Spleen (tissue), 11 donors: ENCODE measurements at regions not wholly inside any gene's neighbourhood (a gene's known extent, or its start where the extent isn't known, plus 50 kb on each side); places are given as distances from the start of the nearest gene placed in this dataset.

Source experiments
- DNase-seq: peaks from one replicate; pipeline ENCODE4 v3.0.0-alpha.2; 2020
- H3K27ac ChIP-seq, 8 donors: fragments of 200-600 bp; sonication (generic) in 7 of 8; 1 replicate in 4 of 8; 2 replicates in 4 of 8; pipeline versions ENCODE4 v1.5.0 to v1.8.0; 2016 to 2021; ENCODE audit warnings: inconsistent platforms in 4 of 8, mild to moderate bottlenecking in 4 of 8, moderate library complexity in 1 of 8
- H3K27me3 ChIP-seq, 7 donors: fragments of 200-600 bp; sonication (generic) in 6 of 7; replicated peaks in 1 of 7; 1 replicate in 4 of 7; 2 replicates in 3 of 7; pipeline versions ENCODE4 v1.5.0 to v1.8.0; 2016 to 2021; ENCODE audit warnings: inconsistent platforms in 3 of 7, mild to moderate bottlenecking in 1 of 7
- H3K36me3 ChIP-seq, 6 donors: fragments of 200-600 bp; sonication (generic) in 5 of 6; 1 replicate in 4 of 6; 2 replicates in 2 of 6; pipeline versions ENCODE4 v1.5.0 to v1.8.0; 2016 to 2021; ENCODE audit warnings: inconsistent platforms in 2 of 6
- H3K4me1 ChIP-seq, 6 donors: fragments of 200-600 bp; sonication (generic) in 5 of 6; 1 replicate in 3 of 6; 2 replicates in 3 of 6; pipeline versions ENCODE4 v1.5.0 to v1.8.0; 2016 to 2021; ENCODE audit warnings: inconsistent platforms in 3 of 6
- H3K4me3 ChIP-seq, 8 donors: fragments of 200-600 bp; sonication (generic) in 7 of 8; 1 replicate in 4 of 8; 2 replicates in 4 of 8; pipeline versions ENCODE4 v1.5.0 to v1.8.0; 2016 to 2021; ENCODE audit warnings: inconsistent platforms in 4 of 8, mild to moderate bottlenecking in 4 of 8, moderate library complexity in 2 of 8
- H3K9me3 ChIP-seq, 8 donors: fragments of 200-600 bp; sonication (generic) in 7 of 8; 1 replicate in 4 of 8; 2 replicates in 4 of 8; pipeline versions ENCODE4 v1.5.0 to v1.8.0; 2016 to 2021; ENCODE audit warnings: inconsistent platforms in 4 of 8
- POLR2A ChIP-seq, 3 donors: fragments of 450-650 bp; IDR thresholded peaks; one replicate each; pipeline ENCODE4 v1.5.1; 2017; ENCODE audit warnings: antibody characterized with exemption in 3 of 3, mild to moderate bottlenecking in 1 of 3
- POLR2AphosphoS5 ChIP-seq, 3 donors: sonication (generic); formaldehyde crosslinking; IDR thresholded peaks; one replicate each; pipeline ENCODE4 v1.5.1; 2017; ENCODE audit warnings: antibody characterized with exemption in 3 of 3
- WGBS, 5 donors: extraction: QIAGEN DNeasy Blood & Tissue Kit in 3 of 5; methylation state at CpG; one replicate each; pipeline versions ENCODE4 v1.1.5 to v1.1.7; 2013 to 2018; 5-methylcytosine and 5-hydroxymethylcytosine counted together
- intact Hi-C: fragments of 100-400 bp; cut with DNase I; formaldehyde crosslinking; loops from one replicate; pipeline ENCODE4 v1.15.0; 2023; ENCODE audit warnings: low total_unique reads
- TF ChIP-seq, protein P1 (sequence below), 11 experiments: fragments of 200-600 bp in 7 of 11; fragments of 450-650 bp in 4 of 11; sonication (generic) in 4 of 11; IDR thresholded peaks in 8 of 11; conservative IDR thresholded peaks in 3 of 11; 1 replicate in 7 of 11; 2 replicates in 4 of 11; pipeline versions ENCODE4 v1.4.0 to v1.8.0; 2016 to 2021; ENCODE audit warnings: antibody characterized with exemption in 11 of 11, inconsistent platforms in 4 of 11, mild to moderate bottlenecking in 1 of 11
- donor health status: healthy with polysubstance abuse.
- donor health status: DM: no; HTN: no; CAD: no; lungs with moderate emphysema.
- donor health status: DM: no; HTN: no; CAD: no.
- donor health status: Bipolar disorder and iron deficiency.
- donor health status: healthy.
- donor health status: DM: no; HTN: no; CAD: no.
- donor health status: DM: yes; HTN: yes; CAD: no.

DNA sequence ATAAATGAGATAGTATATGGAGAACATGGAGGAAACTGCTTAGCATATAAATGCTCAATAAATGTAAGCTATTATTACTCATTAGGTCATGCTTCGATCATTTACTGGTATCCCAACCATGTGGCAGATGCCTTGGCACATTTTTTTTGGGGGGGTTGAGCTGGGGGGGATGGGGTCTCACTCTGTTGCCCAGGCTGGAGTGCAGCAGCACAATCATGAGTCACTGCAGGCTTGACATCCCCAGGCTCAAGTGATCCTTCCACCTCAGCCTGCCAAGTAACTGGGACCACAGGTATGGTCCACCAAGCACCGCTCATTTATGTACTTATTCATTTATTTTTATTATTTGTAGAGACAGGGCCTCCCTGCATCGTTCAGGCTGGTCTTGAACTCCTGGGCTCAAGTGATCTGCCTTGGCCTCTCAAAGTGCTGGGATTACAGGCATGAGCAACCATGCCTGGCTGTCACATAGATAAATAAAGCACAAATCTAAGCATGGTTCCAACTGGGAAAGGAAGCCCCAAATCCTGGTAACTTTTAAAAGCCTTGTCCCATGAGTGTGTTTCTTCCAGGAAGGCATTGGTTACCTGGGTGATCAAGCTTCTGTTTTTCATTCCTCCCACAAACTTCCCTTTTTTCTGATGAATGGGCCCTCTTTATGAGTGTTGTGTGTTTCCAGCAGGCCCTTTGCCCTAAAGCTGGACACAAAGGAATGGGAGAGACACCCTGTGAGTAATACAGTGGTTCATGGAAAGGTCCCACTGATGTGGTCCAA is 147.4 kb upstream of the UMPS start:
- intact Hi-C loops, result no loop called here

DNA sequence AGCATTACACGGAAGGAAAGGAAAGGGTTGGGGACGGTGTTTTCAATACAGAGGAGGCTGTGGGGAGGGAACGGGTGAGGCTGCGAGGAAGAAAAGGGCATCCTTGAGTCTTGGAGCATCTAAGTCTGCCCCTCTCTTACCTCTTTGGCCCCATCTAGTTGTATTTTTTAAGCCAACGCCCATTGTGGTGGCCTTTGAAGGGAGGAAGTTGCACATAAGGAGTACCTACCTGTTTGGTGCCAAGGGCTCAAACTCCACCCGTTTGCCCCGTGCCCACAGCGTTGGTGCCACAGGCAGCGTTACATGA is 146.1 kb upstream of the UMPS start:
- TF ChIP-seq POLR2AphosphoS5 (IDR thresholded peaks at IDR 0.05) (no peak), POLR2A (IDR thresholded peaks at IDR 0.05) (no peak)
- TF ChIP-seq, protein P1, sequence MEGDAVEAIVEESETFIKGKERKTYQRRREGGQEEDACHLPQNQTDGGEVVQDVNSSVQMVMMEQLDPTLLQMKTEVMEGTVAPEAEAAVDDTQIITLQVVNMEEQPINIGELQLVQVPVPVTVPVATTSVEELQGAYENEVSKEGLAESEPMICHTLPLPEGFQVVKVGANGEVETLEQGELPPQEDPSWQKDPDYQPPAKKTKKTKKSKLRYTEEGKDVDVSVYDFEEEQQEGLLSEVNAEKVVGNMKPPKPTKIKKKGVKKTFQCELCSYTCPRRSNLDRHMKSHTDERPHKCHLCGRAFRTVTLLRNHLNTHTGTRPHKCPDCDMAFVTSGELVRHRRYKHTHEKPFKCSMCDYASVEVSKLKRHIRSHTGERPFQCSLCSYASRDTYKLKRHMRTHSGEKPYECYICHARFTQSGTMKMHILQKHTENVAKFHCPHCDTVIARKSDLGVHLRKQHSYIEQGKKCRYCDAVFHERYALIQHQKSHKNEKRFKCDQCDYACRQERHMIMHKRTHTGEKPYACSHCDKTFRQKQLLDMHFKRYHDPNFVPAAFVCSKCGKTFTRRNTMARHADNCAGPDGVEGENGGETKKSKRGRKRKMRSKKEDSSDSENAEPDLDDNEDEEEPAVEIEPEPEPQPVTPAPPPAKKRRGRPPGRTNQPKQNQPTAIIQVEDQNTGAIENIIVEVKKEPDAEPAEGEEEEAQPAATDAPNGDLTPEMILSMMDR (IDR thresholded peaks at IDR 0.05 in 8 of 11, conservative IDR thresholded peaks at IDR 0.05 in 3 of 11), result no peak
- peak overlapping the region; percentile 34 to 72 (median 44) for H3K4me3 ChIP-seq
- H3K4me1 ChIP-seq, result peaks cover 8 to 36% (median 22%) of the 10 kb centered on the region in 6 donors
- intact Hi-C loops, result no loop called here
- peak overlapping the region in 7 of 8 donors; percentile 41 to 79 (median 69) for H3K27ac ChIP-seq
- peaks cover 0 to 47% (median 20%) of the 10 kb centered on the region in 7 donors for H3K27me3 ChIP-seq
- H3K9me3 ChIP-seq, result no peaks in the 10 kb centered on the region
- H3K36me3 ChIP-seq, result no peaks in the 10 kb centered on the region
- no peak for DNase-seq
- 19 to 49% (median 30%) methylated on average over 6 to 9 of the region's 9 CpGs for WGBS, 5 donors

More for the DNA sequence above, 147.4 kb upstream of the UMPS start:
- no peak overlapping the region for H3K4me3 ChIP-seq
- H3K4me1 ChIP-seq, result peaks cover 8 to 40% (median 23%) of the 10 kb centered on the region in 6 donors
- no peaks in the 10 kb centered on the region for H3K9me3 ChIP-seq
- no peak overlapping the region for H3K27ac ChIP-seq
- TF ChIP-seq POLR2A (IDR thresholded peaks at IDR 0.05), result no peak
- no peak for TF ChIP-seq POLR2AphosphoS5 (IDR thresholded peaks at IDR 0.05)
- TF ChIP-seq, protein P1 (IDR thresholded peaks at IDR 0.05 in 8 of 11, conservative IDR thresholded peaks at IDR 0.05 in 3 of 11), result no peak
- H3K27me3 ChIP-seq, result peaks cover 0 to 47% (median 20%) of the 10 kb centered on the region in 7 donors
- WGBS, 5 donors, result 66 to 95% (median 87%) methylated on average over 3 of the region's 3 CpGs
- DNase-seq, result no peak
- no peaks in the 10 kb centered on the region for H3K36me3 ChIP-seq

DNA sequence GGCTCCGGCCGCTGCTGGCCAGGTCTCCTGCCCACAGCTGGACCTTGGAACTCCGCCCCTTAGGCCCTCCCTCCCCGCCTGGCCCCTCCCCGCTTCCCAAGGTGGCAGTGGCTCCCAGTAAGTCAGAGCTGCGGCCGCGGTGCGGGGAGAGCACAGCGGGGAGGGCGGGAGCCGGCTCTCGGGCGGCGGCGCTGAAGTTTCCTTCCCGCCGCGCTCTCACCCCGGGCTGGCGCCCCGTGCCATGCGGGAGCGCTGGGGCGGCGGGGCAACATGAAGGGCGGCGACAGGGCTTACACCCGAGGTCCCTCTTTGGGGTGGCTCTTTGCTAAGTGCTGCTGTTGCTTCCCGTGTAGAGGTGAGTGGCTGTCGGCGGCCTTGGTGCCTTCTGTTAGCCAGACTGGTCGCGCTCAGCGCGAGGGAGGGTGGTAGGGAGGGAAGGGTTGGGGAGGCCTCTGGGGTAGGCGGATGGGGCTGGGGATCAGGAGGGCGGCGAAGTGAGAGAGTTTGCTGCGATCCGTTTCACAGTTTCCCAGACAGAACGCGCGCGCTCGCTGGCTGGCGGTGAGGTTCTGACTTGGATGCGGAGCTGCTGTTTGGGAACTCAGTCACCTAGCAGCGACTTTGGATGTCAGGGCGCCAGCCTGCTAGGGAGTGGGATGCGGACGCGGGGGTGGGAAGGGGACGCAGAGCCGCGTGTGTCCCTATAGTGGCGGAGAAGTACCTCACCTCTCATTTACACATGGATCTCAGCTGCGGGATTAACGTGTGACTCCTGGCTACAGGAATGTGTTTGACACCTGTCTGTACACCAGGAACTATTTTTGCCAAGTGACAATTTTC is 145.5 kb upstream of the UMPS start:
- Histone ChIP-seq H3K36me3 (no peaks in the 10 kb centered on the region), H3K4me1 (peaks cover 8 to 36% (median 22%) of the 10 kb centered on the region in 6 donors), H3K27ac (peak overlapping the region in 7 of 8 donors; percentile 41 to 79 (median 69)), H3K27me3 (peaks cover 0 to 47% (median 20%) of the 10 kb centered on the region in 7 donors), H3K9me3 (no peaks in the 10 kb centered on the region), H3K4me3 (peak overlapping the region; percentile 34 to 72 (median 44))
- 2 to 5% (median 3%) methylated on average over 42 to 59 of the region's 59 CpGs for WGBS, 5 donors
- DNase-seq, result peak; percentile 88
- TF ChIP-seq POLR2AphosphoS5 (IDR thresholded peaks at IDR 0.05), result peak; percentile 72 to 88 (median 85)
- TF ChIP-seq, protein P1 (IDR thresholded peaks at IDR 0.05 in 8 of 11, conservative IDR thresholded peaks at IDR 0.05 in 3 of 11), result no peak
- intact Hi-C loops, result no loop called here
